Suprapubic skin (tissue), 4 donors: ENCODE measurements at regions not wholly inside any gene's neighbourhood (a gene's known extent, or its start where the extent isn't known, plus 50 kb on each side); places are given as distances from the start of the nearest gene placed in this dataset.
"Not testable (repeated sequence)": the region's sequence is repeated elsewhere in the genome, so short reads cannot be mapped to it uniquely, and the experiment has no call there.

Experiments
- CTCF ChIP-seq, 2 donors: fragments of 200-600 bp in 1 of 2; fragments of 450-650 bp in 1 of 2; sonication (generic) in 1 of 2; IDR thresholded peaks; one replicate each; pipeline ENCODE4 v1.5.1; 2016 to 2019; ENCODE audit warnings: antibody characterized with exemption in 2 of 2, mild to moderate bottlenecking in 1 of 2, moderate library complexity in 1 of 2
- POLR2A ChIP-seq, 2 donors: fragments of 450-650 bp; IDR thresholded peaks; one replicate each; pipeline ENCODE4 v1.6.1; 2017; ENCODE audit warnings: antibody characterized with exemption in 2 of 2, mild to moderate bottlenecking in 2 of 2, moderate library complexity in 2 of 2
- POLR2AphosphoS5 ChIP-seq, 3 donors: sonication (generic); formaldehyde crosslinking; IDR thresholded peaks; one replicate each; pipeline ENCODE4 v1.6.1; 2017; ENCODE audit warnings: antibody characterized with exemption in 3 of 3

- not testable (repeated sequence) for TF ChIP-seq CTCF, POLR2A, POLR2AphosphoS5 (IDR thresholded peaks at IDR 0.05)
These were observed 1638.4 kb downstream of the SPATA31A7 start for GRCh38 chr9:62827957-62828907.
